ENCODE measurements at regions not wholly inside any gene's neighbourhood (a gene's known extent, or its start where the extent isn't known, plus 50 kb on each side); places are given as distances from the start of the nearest gene placed in this dataset.

DNA sequence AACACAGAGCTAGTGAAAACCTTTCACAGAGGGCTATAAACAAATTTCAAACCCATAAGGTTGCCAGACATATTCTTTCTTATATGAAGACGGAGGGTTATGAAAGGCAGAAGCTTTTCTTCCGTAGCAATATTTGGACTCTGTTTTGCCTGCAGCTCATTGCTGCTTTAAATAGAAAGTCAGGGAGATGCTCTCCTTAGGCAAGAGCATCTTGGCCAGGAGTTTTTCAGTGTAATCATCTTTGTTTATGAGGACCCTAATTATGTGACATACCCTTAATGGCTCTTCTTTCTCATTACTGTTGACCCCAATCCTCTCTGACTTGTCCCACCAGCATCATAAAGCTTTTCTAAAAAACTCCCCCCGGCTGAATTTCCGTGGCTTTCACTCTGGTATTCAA lies 433.4 kb upstream of the NRXN1 start:
- in situ Hi-C loops (cut with HindIII; ENCODE audit: low sequenced_read_pairs): no loop called here
- DNase-seq (ENCODE audit: low spot score): no peak

- DNase-seq (ENCODE audit: low spot score): no peak
- in situ Hi-C loops (cut with HindIII; ENCODE audit: low sequenced_read_pairs): no loop called here
Observed at GRCh38 chr2:51454177-51454576, 422.2 kb upstream of the NRXN1 start.

GRCh38 chr2:51448911-51449310 lies 417.0 kb upstream of the NRXN1 start:
- in situ Hi-C loops (cut with HindIII; ENCODE audit: low sequenced_read_pairs): no loop called here
- no peak for DNase-seq (ENCODE audit: low spot score)

GRCh38 chr2:51441786-51442185 lies 409.9 kb upstream of the NRXN1 start:
- in situ Hi-C loops (cut with HindIII; ENCODE audit: low sequenced_read_pairs): no loop called here
- no peak for DNase-seq (ENCODE audit: low spot score)

DNA sequence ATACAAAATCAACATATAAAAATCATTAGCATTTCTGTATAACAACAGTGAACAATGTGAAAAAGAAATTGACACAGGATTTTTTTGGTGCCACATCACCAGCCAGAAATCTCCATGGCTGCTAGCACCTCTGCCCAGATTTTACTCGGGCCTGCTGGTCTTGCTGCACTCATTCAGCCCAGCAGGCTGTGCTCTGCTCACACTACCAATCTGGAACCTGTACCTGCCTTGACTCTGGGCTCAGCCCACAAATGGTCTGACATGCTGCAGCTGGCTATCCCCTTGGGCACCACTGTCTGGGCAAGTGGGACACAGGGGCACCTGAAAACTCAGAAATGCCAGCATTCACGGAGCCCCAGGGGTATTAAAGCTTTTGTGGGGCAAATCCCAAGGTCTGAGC lies 392.5 kb upstream of the NRXN1 start:
- in situ Hi-C loops (cut with HindIII; ENCODE audit: low sequenced_read_pairs): no loop called here
- no peak for DNase-seq (ENCODE audit: low spot score)

GRCh38 chr2:51420511-51420910 lies 388.6 kb upstream of the NRXN1 start:
- in situ Hi-C loops (cut with HindIII; ENCODE audit: low sequenced_read_pairs): no loop called here
- no peak for DNase-seq (ENCODE audit: low spot score)

DNA sequence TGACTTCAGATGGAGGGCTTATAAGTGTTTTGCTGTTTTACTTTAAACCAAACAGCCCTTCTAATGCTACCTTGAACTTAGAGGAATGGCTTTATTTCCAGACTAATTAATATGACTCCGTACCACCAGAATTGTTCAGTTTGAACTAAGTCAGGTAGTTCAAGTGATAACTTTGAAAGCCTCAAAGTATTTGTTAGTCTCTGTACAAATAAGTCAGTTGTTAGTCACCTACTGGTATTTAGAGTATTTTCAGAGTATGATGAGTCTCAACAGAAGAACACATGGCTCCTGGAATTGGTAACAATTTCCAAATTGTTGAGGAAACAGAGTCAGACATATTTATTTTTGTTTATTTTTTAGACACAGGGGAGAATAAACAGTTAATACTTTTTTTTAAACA lies 381.8 kb upstream of the NRXN1 start:
- DNase-seq (ENCODE audit: low spot score): no peak
- in situ Hi-C loops (cut with HindIII; ENCODE audit: low sequenced_read_pairs): no loop called here

DNA sequence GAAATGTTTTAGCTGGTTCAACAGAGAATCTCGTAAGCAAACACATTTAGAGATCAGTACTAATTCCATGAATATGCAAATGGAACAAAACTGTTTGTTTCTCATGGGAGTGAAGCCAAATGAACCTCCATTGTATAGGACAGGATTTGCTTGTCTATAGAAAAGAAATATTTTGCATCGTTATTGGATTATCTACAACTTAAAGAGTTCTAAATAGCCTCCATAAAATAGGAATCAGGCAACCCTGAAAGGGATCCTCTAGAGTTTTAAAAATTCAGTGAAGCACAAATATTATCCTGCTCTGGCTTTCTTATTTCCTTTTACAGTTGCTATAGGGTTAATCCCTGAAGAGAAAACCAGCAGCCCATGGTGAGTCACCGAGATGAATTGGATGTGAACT lies 378.4 kb upstream of the NRXN1 start:
- in situ Hi-C loops (cut with HindIII; ENCODE audit: low sequenced_read_pairs): no loop called here
- no peak for DNase-seq (ENCODE audit: low spot score)

DNA sequence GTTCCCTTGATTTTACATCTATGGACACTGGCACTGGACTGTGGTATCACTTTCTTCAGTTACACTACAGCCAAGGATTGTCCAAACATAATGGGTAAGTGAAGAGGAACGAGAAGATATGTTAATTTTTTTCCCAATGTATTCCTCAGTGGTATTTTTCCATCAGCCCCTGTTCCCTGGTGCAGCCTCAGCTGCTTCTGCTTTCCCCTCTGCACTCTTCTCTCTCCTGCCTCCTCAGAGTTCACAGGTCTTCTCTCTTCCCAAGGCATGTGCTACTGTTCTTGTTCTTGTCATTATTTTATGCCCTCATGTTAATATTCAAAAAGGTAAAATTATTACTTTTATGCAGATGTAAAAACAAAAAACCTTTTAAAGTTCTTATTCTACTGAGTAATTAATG lies 378.0 kb upstream of the NRXN1 start:
- DNase-seq (ENCODE audit: low spot score): no peak
- in situ Hi-C loops (cut with HindIII; ENCODE audit: low sequenced_read_pairs): no loop called here

DNA sequence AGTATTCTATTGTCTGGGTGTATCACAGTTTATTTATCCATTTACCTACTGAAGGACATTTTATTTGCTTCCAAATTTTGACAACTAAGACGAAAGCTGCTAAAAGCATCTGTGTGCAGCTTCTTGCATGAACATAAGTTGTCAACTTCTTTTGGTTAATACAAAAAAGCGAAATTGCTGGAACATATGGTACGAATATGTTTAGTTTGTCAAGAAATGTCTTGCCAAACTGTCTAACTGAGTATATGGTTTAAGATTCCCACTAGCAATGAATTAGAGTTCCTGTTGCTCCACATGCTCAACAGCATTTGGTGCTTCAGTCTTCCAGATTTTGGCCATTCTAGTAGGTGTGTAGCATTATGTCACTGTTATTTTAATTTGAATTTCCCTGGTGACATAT lies 372.3 kb upstream of the NRXN1 start:
- in situ Hi-C loops (cut with HindIII; ENCODE audit: low sequenced_read_pairs): no loop called here

GRCh38 chr2:51401546-51401945 lies 369.6 kb upstream of the NRXN1 start:
- in situ Hi-C loops (cut with HindIII; ENCODE audit: low sequenced_read_pairs): no loop called here

More for the DNA sequence above, 372.3 kb upstream of the NRXN1 start:
- DNase-seq (ENCODE audit: low spot score): no peak

DNA sequence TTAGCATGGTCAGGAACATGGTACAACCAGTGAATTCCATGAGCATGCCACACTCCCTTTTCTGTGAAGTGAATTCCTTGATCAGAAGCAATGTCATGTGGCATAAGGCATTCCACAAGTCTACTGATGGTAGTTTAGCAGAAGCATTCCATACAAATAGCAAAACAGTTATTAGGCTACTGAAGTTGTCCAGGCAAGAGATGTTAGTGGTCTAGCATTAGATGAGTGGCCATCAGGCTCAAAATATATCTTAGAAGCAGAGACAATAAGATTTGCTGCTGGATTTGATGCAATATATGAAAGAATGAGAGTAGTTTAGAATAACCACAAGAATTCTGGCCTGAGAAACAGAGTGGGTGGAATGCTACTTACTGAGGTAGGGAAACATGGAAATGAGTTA lies 355.3 kb upstream of the NRXN1 start:
- in situ Hi-C loops (cut with HindIII; ENCODE audit: low sequenced_read_pairs): no loop called here
- no peak for DNase-seq (ENCODE audit: low spot score)

More at GRCh38 chr2:51401546-51401945, 369.6 kb upstream of the NRXN1 start:
- DNase-seq (ENCODE audit: low spot score): no peak

GRCh38 chr2:51379997-51380396 lies 348.1 kb upstream of the NRXN1 start:
- in situ Hi-C loops (cut with HindIII; ENCODE audit: low sequenced_read_pairs): no loop called here

DNA sequence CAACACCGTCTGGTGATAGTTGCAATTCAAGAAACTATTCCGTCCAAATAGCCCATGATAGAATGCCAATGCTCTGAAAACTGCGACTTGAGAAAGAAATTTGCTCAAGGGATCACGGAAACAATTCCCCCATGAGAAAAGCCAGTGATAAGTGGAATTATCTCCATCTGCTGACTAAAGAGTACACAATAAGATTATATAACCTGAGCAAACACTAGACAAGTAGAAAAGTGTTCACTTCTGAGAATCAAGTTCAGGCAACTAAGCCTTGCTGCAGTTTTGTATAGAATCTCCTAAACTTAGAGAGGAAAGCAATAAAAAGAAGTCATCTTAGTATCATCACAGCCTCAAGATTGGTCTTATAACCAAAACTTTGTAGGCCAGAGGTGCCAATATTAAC lies 336.3 kb upstream of the NRXN1 start:
- no peak for DNase-seq (ENCODE audit: low spot score)
- in situ Hi-C loops (cut with HindIII; ENCODE audit: low sequenced_read_pairs): no loop called here

More at GRCh38 chr2:51379997-51380396, 348.1 kb upstream of the NRXN1 start:
- DNase-seq (ENCODE audit: low spot score): no peak

DNA sequence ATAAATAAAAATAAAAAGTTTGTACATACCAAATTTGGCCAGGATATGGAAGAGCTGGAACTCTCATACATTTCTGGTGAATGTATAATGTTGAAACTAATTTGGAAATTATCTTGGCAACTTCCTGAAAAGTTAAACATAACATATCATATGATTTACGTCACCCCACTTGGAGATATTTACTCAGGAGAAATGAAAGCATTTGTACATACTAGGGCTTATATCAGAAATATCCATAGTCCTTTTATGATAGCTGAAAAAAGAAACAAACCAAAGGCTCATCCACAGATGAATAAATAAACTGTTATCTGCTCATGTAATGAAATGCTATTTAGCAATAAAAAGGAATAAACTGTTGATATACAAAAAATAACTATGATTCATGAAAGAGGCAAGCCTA lies 318.2 kb upstream of the NRXN1 start:
- DNase-seq (ENCODE audit: low spot score): no peak

GRCh38 chr2:51344886-51345285 lies 313.0 kb upstream of the NRXN1 start:
- in situ Hi-C loops (cut with HindIII; ENCODE audit: low sequenced_read_pairs): no loop called here
- no peak for DNase-seq (ENCODE audit: low spot score)

More for the DNA sequence above, 318.2 kb upstream of the NRXN1 start:
- in situ Hi-C loops (cut with HindIII; ENCODE audit: low sequenced_read_pairs): no loop called here

- DNase-seq (ENCODE audit: low spot score): no peak
- in situ Hi-C loops (cut with HindIII; ENCODE audit: low sequenced_read_pairs): no loop called here
Observed at GRCh38 chr2:51335087-51336058, 303.4 kb upstream of the NRXN1 start.

DNA sequence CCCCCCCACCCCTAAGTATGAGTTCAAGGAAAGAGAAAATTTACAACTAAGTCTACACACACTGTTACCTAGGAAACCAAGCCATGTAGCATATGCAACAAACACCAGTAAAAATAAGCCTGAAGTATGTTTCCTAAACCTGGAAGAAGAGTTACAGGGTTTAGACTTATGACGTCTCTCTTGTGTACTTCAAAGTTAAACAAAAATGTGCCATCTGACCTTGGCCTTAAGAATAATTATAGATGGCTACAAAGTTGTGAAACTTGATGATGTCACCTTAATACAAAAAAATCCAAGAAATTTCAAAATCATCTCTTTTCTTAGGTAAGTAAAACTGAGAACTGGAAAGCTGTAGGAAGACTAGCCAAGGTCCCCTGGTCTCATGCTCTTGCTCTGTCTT lies 297.6 kb upstream of the NRXN1 start:
- DNase-seq (ENCODE audit: low spot score): no peak
- in situ Hi-C loops (cut with HindIII; ENCODE audit: low sequenced_read_pairs): no loop called here

GRCh38 chr2:51324051-51324450 lies 292.1 kb upstream of the NRXN1 start:
- in situ Hi-C loops (cut with HindIII; ENCODE audit: low sequenced_read_pairs): no loop called here
- no peak for DNase-seq (ENCODE audit: low spot score)

DNA sequence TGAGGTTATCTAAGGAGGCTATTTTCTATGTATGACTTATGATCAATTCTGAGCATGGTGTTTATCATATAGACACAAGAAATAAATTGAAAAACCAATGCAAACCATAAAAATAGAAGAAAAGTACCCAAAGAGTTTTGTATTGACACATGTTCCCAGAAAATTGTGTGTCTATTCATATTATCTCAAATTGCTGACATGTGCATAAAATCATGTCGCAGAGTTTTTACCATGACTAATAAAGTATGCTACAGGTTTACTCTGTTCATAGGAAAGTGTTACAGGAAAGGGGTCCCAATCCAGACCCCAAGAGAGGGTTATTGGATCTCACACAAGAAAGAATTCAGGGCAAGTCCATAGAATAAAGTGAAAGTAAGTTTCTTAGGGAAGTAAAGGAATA lies 290.7 kb upstream of the NRXN1 start:
- in situ Hi-C loops (cut with HindIII; ENCODE audit: low sequenced_read_pairs): no loop called here
- no peak for DNase-seq (ENCODE audit: low spot score)

DNA sequence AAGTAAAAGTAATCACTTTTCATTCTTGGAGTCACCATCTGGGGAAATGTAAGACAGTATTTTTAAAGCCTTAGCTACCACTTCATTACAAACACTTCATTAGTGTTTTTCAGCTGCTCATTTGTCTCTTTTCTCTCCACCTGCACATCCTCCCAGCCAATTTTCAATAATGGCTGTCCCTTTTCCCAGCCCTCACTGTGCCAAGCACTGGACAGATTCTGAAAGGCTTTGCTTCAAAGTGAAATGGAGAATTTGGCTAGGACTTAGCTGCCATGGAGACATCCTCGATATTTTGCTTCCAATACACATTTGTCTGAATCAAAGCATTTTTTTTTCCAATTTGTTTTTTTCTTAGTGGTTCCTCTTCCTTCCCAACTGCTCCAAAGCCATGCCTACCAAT lies 272.4 kb upstream of the NRXN1 start:
- in situ Hi-C loops (cut with HindIII; ENCODE audit: low sequenced_read_pairs): no loop called here

More for the DNA sequence above, 272.4 kb upstream of the NRXN1 start:
- DNase-seq (ENCODE audit: low spot score): peak; percentile 9

All from G401 (cell line).